ENCODE measurements at regions not wholly inside any gene's neighbourhood (a gene's known extent, or its start where the extent isn't known, plus 50 kb on each side); places are given as distances from the start of the nearest gene placed in this dataset.
"Not testable (repeated sequence)": the region's sequence is repeated elsewhere in the genome, so short reads cannot be mapped to it uniquely, and the experiment has no call there.

- DNase-seq (ENCODE audit: low spot score) = no peak
- H3K23ac ChIP-seq (ENCODE audit: low read depth, low read length, poor library complexity) = no peak overlapping the region
- H2AFZ ChIP-seq (ENCODE audit: low read length) = no peak overlapping the region
- no peak overlapping the region for H2BK5ac ChIP-seq (ENCODE audit: low read length)
- H3K18ac ChIP-seq (ENCODE audit: low read length) = no peak overlapping the region
- no peak overlapping the region for H2BK15ac ChIP-seq (ENCODE audit: low read length)
- H3K4me2 ChIP-seq (ENCODE audit: insufficient read depth, low read length, poor library complexity, severe bottlenecking) = no peak overlapping the region
- no peak overlapping the region for H2BK12ac ChIP-seq (ENCODE audit: low read length)
- no peak overlapping the region for H2AK5ac ChIP-seq (ENCODE audit: low read depth, low read length)
- no peak overlapping the region for H3K4ac ChIP-seq (ENCODE audit: low read length)
- H3K36me3 ChIP-seq (replicated peaks in 1 of 2; ENCODE audit: control insufficient read depth in 2 of 2, insufficient read depth in 2 of 2, low read length in 2 of 2) = no peaks in the 10 kb centered on the region
- no peak overlapping the region for H3K27ac ChIP-seq (replicated peaks; ENCODE audit: low read length)
- no CpG with 5 or more reads among the region's 4 CpGs for WGBS, 2 donors (ENCODE audit: extremely low coverage in 2 of 2, insufficient read length in 2 of 2, insufficient replicate concordance in 1 of 2)
- no peak overlapping the region for H3K14ac ChIP-seq (ENCODE audit: low read length)
- no peak overlapping the region for H3K4me3 ChIP-seq (ENCODE audit: low read length in 2 of 2)
- peak overlapping the region; percentile 74 for H4K8ac ChIP-seq (ENCODE audit: low read depth, low read length)
- H4K91ac ChIP-seq (ENCODE audit: low read depth, low read length, poor library complexity) = no peak overlapping the region
- no peaks in the 10 kb centered on the region for H3K79me1 ChIP-seq (ENCODE audit: low read depth, low read length)
- no peak overlapping the region for H3K9ac ChIP-seq (ENCODE audit: low read depth, low read length, poor library complexity)
- H3K27me3 ChIP-seq (ENCODE audit: control insufficient read depth in 3 of 3, insufficient read depth in 3 of 3, low read depth in 1 of 3, low read length in 3 of 3) = peaks cover 0 to under 1% (median 0%) of the 10 kb centered on the region in 3 experiments
- H2BK120ac ChIP-seq (ENCODE audit: low read depth, low read length) = no peak overlapping the region
- no peaks in the 10 kb centered on the region for H3K9me3 ChIP-seq (replicated peaks in 1 of 2; ENCODE audit: control insufficient read depth in 2 of 2, insufficient read depth in 1 of 2, low read depth in 1 of 2, low read length in 2 of 2)
- no peaks in the 10 kb centered on the region for H3K4me1 ChIP-seq (ENCODE audit: control insufficient read depth in 2 of 2, insufficient read depth in 1 of 2, low read depth in 1 of 2, low read length in 2 of 2)
Measured at GRCh38 chr12:128040971-128041370, 226.0 kb upstream of the TMEM132C start.

- H2AFZ ChIP-seq (ENCODE audit: low read length); H3K4me2 ChIP-seq (ENCODE audit: insufficient read depth, low read length, poor library complexity, severe bottlenecking); H3K9me3 ChIP-seq (replicated peaks in 1 of 2; ENCODE audit: control insufficient read depth in 2 of 2, insufficient read depth in 1 of 2, low read depth in 1 of 2, low read length in 2 of 2); H2BK5ac ChIP-seq (ENCODE audit: low read length); H3K14ac ChIP-seq (ENCODE audit: low read length); H2BK15ac ChIP-seq (ENCODE audit: low read length); H3K18ac ChIP-seq (ENCODE audit: low read length); H2AK5ac ChIP-seq (ENCODE audit: low read depth, low read length); H3K27ac ChIP-seq (replicated peaks; ENCODE audit: low read length); DNase-seq (ENCODE audit: low spot score); H3K27me3 ChIP-seq (ENCODE audit: control insufficient read depth in 3 of 3, insufficient read depth in 3 of 3, low read depth in 1 of 3, low read length in 3 of 3); H3K79me1 ChIP-seq (ENCODE audit: low read depth, low read length); H2BK12ac ChIP-seq (ENCODE audit: low read length); H4K8ac ChIP-seq (ENCODE audit: low read depth, low read length); H2BK120ac ChIP-seq (ENCODE audit: low read depth, low read length); H3K4me3 ChIP-seq (ENCODE audit: low read length in 2 of 2); H4K91ac ChIP-seq (ENCODE audit: low read depth, low read length, poor library complexity); H3K23ac ChIP-seq (ENCODE audit: low read depth, low read length, poor library complexity); H3K4me1 ChIP-seq (ENCODE audit: control insufficient read depth in 2 of 2, insufficient read depth in 1 of 2, low read depth in 1 of 2, low read length in 2 of 2); H3K4ac ChIP-seq (ENCODE audit: low read length); H3K36me3 ChIP-seq (replicated peaks in 1 of 2; ENCODE audit: control insufficient read depth in 2 of 2, insufficient read depth in 2 of 2, low read length in 2 of 2): not testable (repeated sequence)
- H3K9ac ChIP-seq (ENCODE audit: low read depth, low read length, poor library complexity) = peak overlapping the region; percentile 35
- WGBS, 2 donors (ENCODE audit: extremely low coverage in 2 of 2, insufficient read length in 2 of 2, insufficient replicate concordance in 1 of 2) = no CpG with 5 or more reads among the region's 10 CpGs
Measured at GRCh38 chr12:128042283-128042682, 224.7 kb upstream of the TMEM132C start.

GRCh38 chr12:128042825-128043224 lies 224.1 kb upstream of the TMEM132C start:
- Histone ChIP-seq H3K4me1 (ENCODE audit: control insufficient read depth in 2 of 2, insufficient read depth in 1 of 2, low read depth in 1 of 2, low read length in 2 of 2) (no peaks in the 10 kb centered on the region), H4K8ac (ENCODE audit: low read depth, low read length) (no peak overlapping the region), H3K18ac (ENCODE audit: low read length) (no peak overlapping the region), H2AFZ (ENCODE audit: low read length) (no peak overlapping the region), H3K4ac (ENCODE audit: low read length) (no peak overlapping the region), H4K91ac (ENCODE audit: low read depth, low read length, poor library complexity) (no peak overlapping the region), H2BK5ac (ENCODE audit: low read length) (no peak overlapping the region), H3K79me1 (ENCODE audit: low read depth, low read length) (no peaks in the 10 kb centered on the region), H3K4me3 (ENCODE audit: low read length in 2 of 2) (no peak overlapping the region), H3K36me3 (replicated peaks in 1 of 2; ENCODE audit: control insufficient read depth in 2 of 2, insufficient read depth in 2 of 2, low read length in 2 of 2) (no peaks in the 10 kb centered on the region), H2BK120ac (ENCODE audit: low read depth, low read length) (no peak overlapping the region), H3K27ac (replicated peaks; ENCODE audit: low read length) (no peak overlapping the region), H3K4me2 (ENCODE audit: insufficient read depth, low read length, poor library complexity, severe bottlenecking) (no peak overlapping the region), H2BK12ac (ENCODE audit: low read length) (no peak overlapping the region), H3K23ac (ENCODE audit: low read depth, low read length, poor library complexity) (no peak overlapping the region), H2AK5ac (ENCODE audit: low read depth, low read length) (no peak overlapping the region), H3K9me3 (replicated peaks in 1 of 2; ENCODE audit: control insufficient read depth in 2 of 2, insufficient read depth in 1 of 2, low read depth in 1 of 2, low read length in 2 of 2) (no peaks in the 10 kb centered on the region), H3K27me3 (ENCODE audit: control insufficient read depth in 3 of 3, insufficient read depth in 3 of 3, low read depth in 1 of 3, low read length in 3 of 3) (peaks cover 0 to 4% (median 0%) of the 10 kb centered on the region in 3 experiments), H2BK15ac (ENCODE audit: low read length) (no peak overlapping the region), H3K14ac (ENCODE audit: low read length) (no peak overlapping the region), H3K9ac (ENCODE audit: low read depth, low read length, poor library complexity) (no peak overlapping the region)
- DNase-seq (ENCODE audit: low spot score) = no peak
- no CpG with 5 or more reads among the region's 3 CpGs for WGBS, 2 donors (ENCODE audit: extremely low coverage in 2 of 2, insufficient read length in 2 of 2, insufficient replicate concordance in 1 of 2)

GRCh38 chr12:128043317-128043716 lies 223.7 kb upstream of the TMEM132C start:
- Histone ChIP-seq H3K27ac (replicated peaks; ENCODE audit: low read length) (no peak overlapping the region), H3K9ac (ENCODE audit: low read depth, low read length, poor library complexity) (no peak overlapping the region), H2BK15ac (ENCODE audit: low read length) (no peak overlapping the region), H3K4me1 (ENCODE audit: control insufficient read depth in 2 of 2, insufficient read depth in 1 of 2, low read depth in 1 of 2, low read length in 2 of 2) (no peaks in the 10 kb centered on the region), H3K23ac (ENCODE audit: low read depth, low read length, poor library complexity) (no peak overlapping the region), H2BK5ac (ENCODE audit: low read length) (no peak overlapping the region), H3K36me3 (replicated peaks in 1 of 2; ENCODE audit: control insufficient read depth in 2 of 2, insufficient read depth in 2 of 2, low read length in 2 of 2) (no peaks in the 10 kb centered on the region), H2BK120ac (ENCODE audit: low read depth, low read length) (no peak overlapping the region), H3K79me1 (ENCODE audit: low read depth, low read length) (no peaks in the 10 kb centered on the region), H3K4me3 (ENCODE audit: low read length in 2 of 2) (no peak overlapping the region), H3K14ac (ENCODE audit: low read length) (no peak overlapping the region), H4K91ac (ENCODE audit: low read depth, low read length, poor library complexity) (no peak overlapping the region), H2AK5ac (ENCODE audit: low read depth, low read length) (no peak overlapping the region), H3K4ac (ENCODE audit: low read length) (no peak overlapping the region), H4K8ac (ENCODE audit: low read depth, low read length) (no peak overlapping the region), H2BK12ac (ENCODE audit: low read length) (no peak overlapping the region), H3K27me3 (ENCODE audit: control insufficient read depth in 3 of 3, insufficient read depth in 3 of 3, low read depth in 1 of 3, low read length in 3 of 3) (peaks cover 0 to 4% (median 0%) of the 10 kb centered on the region in 3 experiments), H2AFZ (ENCODE audit: low read length) (no peak overlapping the region), H3K4me2 (ENCODE audit: insufficient read depth, low read length, poor library complexity, severe bottlenecking) (no peak overlapping the region), H3K18ac (ENCODE audit: low read length) (no peak overlapping the region), H3K9me3 (replicated peaks in 1 of 2; ENCODE audit: control insufficient read depth in 2 of 2, insufficient read depth in 1 of 2, low read depth in 1 of 2, low read length in 2 of 2) (no peaks in the 10 kb centered on the region)
- WGBS, 2 donors (ENCODE audit: extremely low coverage in 2 of 2, insufficient read length in 2 of 2, insufficient replicate concordance in 1 of 2) = no CpG with 5 or more reads among the region's 7 CpGs
- DNase-seq (ENCODE audit: low spot score) = no peak
